Fibroblast of skin of back (primary cell): ENCODE measurements at regions not wholly inside any gene's neighbourhood (a gene's known extent, or its start where the extent isn't known, plus 50 kb on each side); places are given as distances from the start of the nearest gene placed in this dataset.
"Not testable (repeated sequence)": the region's sequence is repeated elsewhere in the genome, so short reads cannot be mapped to it uniquely, and the experiment has no call there.

Experiments
- DNase-seq: peaks from one replicate; pipeline ENCODE4 v3.0.0-alpha.2; 2013

- no peak for DNase-seq
Observed at GRCh38 chr5:128813317-128814070, 151.8 kb upstream of the SLC27A6 start.

GRCh38 chr5:128815201-128815600, 150.1 kb upstream of the SLC27A6 start:
- no peak for DNase-seq

GRCh38 chr5:128825826-128826225, 139.5 kb upstream of the SLC27A6 start:
- DNase-seq: peak; percentile 54

GRCh38 chr5:128826275-128826674, 139.0 kb upstream of the SLC27A6 start:
- peak; percentile 23 for DNase-seq

- no peak for DNase-seq
Observed at GRCh38 chr5:128836571-128836970, 128.7 kb upstream of the SLC27A6 start.

- DNase-seq: no peak
Observed at GRCh38 chr5:128838623-128839022, 126.7 kb upstream of the SLC27A6 start.

GRCh38 chr5:128842241-128842640, 123.0 kb upstream of the SLC27A6 start:
- DNase-seq: no peak

GRCh38 chr5:128844354-128844923, 120.8 kb upstream of the SLC27A6 start:
- peak; percentile 32 for DNase-seq

GRCh38 chr5:128850049-128850448, 115.2 kb upstream of the SLC27A6 start:
- DNase-seq: no peak

GRCh38 chr5:128854931-128855330, 110.4 kb upstream of the SLC27A6 start:
- no peak for DNase-seq

GRCh38 chr5:128857076-128857677, 108.1 kb upstream of the SLC27A6 start:
- no peak for DNase-seq

- no peak for DNase-seq
Observed at GRCh38 chr5:128858995-128859394, 106.3 kb upstream of the SLC27A6 start.

- DNase-seq: not testable (repeated sequence)
Observed at GRCh38 chr5:128861155-128861554, 104.1 kb upstream of the SLC27A6 start.

GRCh38 chr5:128869970-128870369, 95.3 kb upstream of the SLC27A6 start:
- DNase-seq: no peak

- DNase-seq: peak; percentile 9
Observed at GRCh38 chr5:128870373-128870772, 94.9 kb upstream of the SLC27A6 start.

- DNase-seq: no peak
Observed at GRCh38 chr5:128870923-128871322, 94.4 kb upstream of the SLC27A6 start.

- DNase-seq: no peak
Observed at GRCh38 chr5:128876569-128877382, 88.5 kb upstream of the SLC27A6 start.

- no peak for DNase-seq
Observed at GRCh38 chr5:128877476-128877875, 87.8 kb upstream of the SLC27A6 start.

GRCh38 chr5:128881502-128882018, 83.7 kb upstream of the SLC27A6 start:
- DNase-seq: no peak

- DNase-seq: no peak
Observed at GRCh38 chr5:128885649-128886255, 79.5 kb upstream of the SLC27A6 start.

GRCh38 chr5:128895122-128895521, 70.2 kb upstream of the SLC27A6 start:
- peak; percentile 32 for DNase-seq

GRCh38 chr5:128896675-128897074, 68.6 kb upstream of the SLC27A6 start:
- no peak for DNase-seq
